ENCODE measurements at regions not wholly inside any gene's neighbourhood (a gene's known extent, or its start where the extent isn't known, plus 50 kb on each side); places are given as distances from the start of the nearest gene placed in this dataset.

- no peak overlapping the region for H3K4me3 ChIP-seq
- intact Hi-C loops (cut with DNase I) = no loop called here
- DNase-seq = no peak
- no peaks in the 10 kb centered on the region for H3K4me1 ChIP-seq
- no peaks in the 10 kb centered on the region for H3K27me3 ChIP-seq (ENCODE audit: insufficient read depth in 3 of 3, low read length in 2 of 3)
- WGBS, 3 donors = 75 to 83% (median 78%) methylated on average over 13 of the region's 13 CpGs
- H3K36me3 ChIP-seq (ENCODE audit: insufficient read depth in 1 of 2, low read depth in 1 of 2) = no peaks in the 10 kb centered on the region
- TF ChIP-seq, protein P1, sequence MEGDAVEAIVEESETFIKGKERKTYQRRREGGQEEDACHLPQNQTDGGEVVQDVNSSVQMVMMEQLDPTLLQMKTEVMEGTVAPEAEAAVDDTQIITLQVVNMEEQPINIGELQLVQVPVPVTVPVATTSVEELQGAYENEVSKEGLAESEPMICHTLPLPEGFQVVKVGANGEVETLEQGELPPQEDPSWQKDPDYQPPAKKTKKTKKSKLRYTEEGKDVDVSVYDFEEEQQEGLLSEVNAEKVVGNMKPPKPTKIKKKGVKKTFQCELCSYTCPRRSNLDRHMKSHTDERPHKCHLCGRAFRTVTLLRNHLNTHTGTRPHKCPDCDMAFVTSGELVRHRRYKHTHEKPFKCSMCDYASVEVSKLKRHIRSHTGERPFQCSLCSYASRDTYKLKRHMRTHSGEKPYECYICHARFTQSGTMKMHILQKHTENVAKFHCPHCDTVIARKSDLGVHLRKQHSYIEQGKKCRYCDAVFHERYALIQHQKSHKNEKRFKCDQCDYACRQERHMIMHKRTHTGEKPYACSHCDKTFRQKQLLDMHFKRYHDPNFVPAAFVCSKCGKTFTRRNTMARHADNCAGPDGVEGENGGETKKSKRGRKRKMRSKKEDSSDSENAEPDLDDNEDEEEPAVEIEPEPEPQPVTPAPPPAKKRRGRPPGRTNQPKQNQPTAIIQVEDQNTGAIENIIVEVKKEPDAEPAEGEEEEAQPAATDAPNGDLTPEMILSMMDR (IDR thresholded peaks at IDR 0.05) = no peak
- H3K9me3 ChIP-seq = no peaks in the 10 kb centered on the region
- ATAC-seq = no peak
- H3K27ac ChIP-seq = no peak overlapping the region
Observed at GRCh38 chr2:216562696-216563435, 64.2 kb downstream of the RPL37A start.

DNA sequence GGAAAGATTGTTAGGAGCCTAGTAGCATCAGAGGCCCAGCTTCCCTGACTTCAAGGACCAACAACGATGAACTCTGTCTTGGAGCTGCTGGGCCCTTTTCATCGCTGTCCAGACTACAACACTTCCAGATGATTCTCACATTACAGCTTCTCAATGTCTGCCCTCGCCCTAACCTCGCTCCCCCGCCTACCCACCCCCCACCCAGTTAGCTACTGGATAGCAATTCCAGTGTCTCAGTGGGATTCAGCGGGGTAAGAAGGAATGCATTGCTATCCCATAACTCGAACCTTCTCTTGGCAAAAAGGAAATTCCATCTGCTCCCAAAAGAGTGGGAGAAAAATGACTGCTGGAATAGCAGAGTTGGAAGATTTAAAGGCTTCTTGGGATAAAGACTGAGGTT, 65.0 kb downstream of the RPL37A start:
- DNase-seq (no peak), ATAC-seq (no peak)
- no peaks in the 10 kb centered on the region for H3K9me3 ChIP-seq
- H3K27ac ChIP-seq = no peak overlapping the region
- no peaks in the 10 kb centered on the region for H3K4me1 ChIP-seq
- WGBS, 3 donors = 70 to 79% (median 73%) methylated on average over 7 of the region's 7 CpGs
- intact Hi-C loops (cut with DNase I) = no loop called here
- no peaks in the 10 kb centered on the region for H3K36me3 ChIP-seq (ENCODE audit: insufficient read depth in 1 of 2, low read depth in 1 of 2)
- TF ChIP-seq, protein P1 (IDR thresholded peaks at IDR 0.05) = no peak
- no peak overlapping the region for H3K4me3 ChIP-seq
- H3K27me3 ChIP-seq (ENCODE audit: insufficient read depth in 3 of 3, low read length in 2 of 3) = no peaks in the 10 kb centered on the region

DNA sequence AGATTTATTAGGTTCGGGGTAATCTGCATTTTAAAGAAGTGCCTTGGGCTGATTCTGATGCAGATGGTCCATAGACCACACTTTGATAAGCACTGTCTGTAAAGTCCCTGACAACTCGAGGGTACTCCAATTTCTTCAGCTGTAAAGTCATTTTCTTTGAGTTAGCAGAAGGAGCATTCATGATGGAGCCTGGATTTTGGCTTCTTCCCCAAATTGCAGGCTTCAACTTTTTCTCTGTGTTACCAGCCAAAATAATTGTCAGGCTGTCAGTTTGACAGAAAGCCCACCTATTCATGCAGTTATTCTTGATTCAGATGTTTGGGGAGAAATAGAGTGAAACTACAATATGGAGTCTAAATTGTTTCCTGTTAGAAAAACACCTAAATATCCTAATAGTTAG, 66.0 kb downstream of the RPL37A start:
- intact Hi-C loops (cut with DNase I) = no loop called here
- TF ChIP-seq, protein P1 (IDR thresholded peaks at IDR 0.05) = no peak
- 76 to 86% (median 80%) methylated on average over 2 of the region's 2 CpGs for WGBS, 3 donors

DNA sequence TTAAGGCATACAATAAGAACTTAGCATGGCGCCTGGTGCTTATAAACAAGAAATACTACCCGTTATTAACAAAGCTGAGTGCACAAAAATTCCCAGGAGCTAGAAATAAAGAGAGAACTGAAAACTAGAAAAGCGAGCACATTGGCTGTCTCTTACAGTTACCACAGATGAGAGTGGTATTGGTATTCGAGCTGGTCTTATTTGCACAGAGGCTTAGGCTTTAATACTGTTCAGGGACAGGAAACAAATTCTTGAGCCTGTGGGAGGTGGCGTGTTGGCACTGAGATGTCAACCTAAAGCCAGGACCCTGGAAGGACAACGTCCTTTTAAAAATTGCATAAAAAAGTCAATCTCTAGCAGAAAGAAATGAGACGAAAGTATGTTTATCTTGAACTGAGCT, 67.3 kb upstream of the IGFBP2 start:
- Histone ChIP-seq H3K4me3 (no peak overlapping the region), H3K27me3 (ENCODE audit: insufficient read depth in 3 of 3, low read length in 2 of 3) (no peaks in the 10 kb centered on the region), H3K36me3 (ENCODE audit: insufficient read depth in 1 of 2, low read depth in 1 of 2) (no peaks in the 10 kb centered on the region), H3K4me1 (no peaks in the 10 kb centered on the region), H3K27ac (no peak overlapping the region), H3K9me3 (no peaks in the 10 kb centered on the region)
- TF ChIP-seq, protein P1 (IDR thresholded peaks at IDR 0.05) = no peak
- intact Hi-C loops (cut with DNase I) = no loop called here
- DNase-seq (no peak), ATAC-seq (no peak)
- WGBS, 3 donors = 64 to 77% (median 70%) methylated on average over 7 of the region's 7 CpGs

More for the DNA sequence above, 66.0 kb downstream of the RPL37A start:
- H3K4me3 ChIP-seq = no peak overlapping the region
- no peaks in the 10 kb centered on the region for H3K36me3 ChIP-seq (ENCODE audit: insufficient read depth in 1 of 2, low read depth in 1 of 2)
- H3K27me3 ChIP-seq (ENCODE audit: insufficient read depth in 3 of 3, low read length in 2 of 3) = no peaks in the 10 kb centered on the region
- ATAC-seq (no peak), DNase-seq (no peak)
- no peak overlapping the region for H3K27ac ChIP-seq
- H3K9me3 ChIP-seq = no peaks in the 10 kb centered on the region
- H3K4me1 ChIP-seq = no peaks in the 10 kb centered on the region

- no peak for ATAC-seq
- 57 to 77% (median 58%) methylated on average over 3 of the region's 3 CpGs for WGBS, 3 donors
- Histone ChIP-seq H3K36me3 (ENCODE audit: insufficient read depth in 1 of 2, low read depth in 1 of 2) (no peaks in the 10 kb centered on the region), H3K4me3 (no peak overlapping the region), H3K27ac (no peak overlapping the region), H3K27me3 (ENCODE audit: insufficient read depth in 3 of 3, low read length in 2 of 3) (no peaks in the 10 kb centered on the region), H3K9me3 (no peaks in the 10 kb centered on the region), H3K4me1 (peaks cover 9% of the 10 kb centered on the region)
- TF ChIP-seq, protein P1 (IDR thresholded peaks at IDR 0.05) = no peak
- intact Hi-C loops (cut with DNase I) = no loop called here
- no peak for DNase-seq
Observed at GRCh38 chr2:216568576-216568975, 64.6 kb upstream of the IGFBP2 start.
